Gastroesophageal sphincter (tissue), 4 donors: ENCODE measurements at regions not wholly inside any gene's neighbourhood (a gene's known extent, or its start where the extent isn't known, plus 50 kb on each side); places are given as distances from the start of the nearest gene placed in this dataset.

Experiments
- ATAC-seq: fragments of 150-250 bp; one replicate; pipeline ENCODE4 v1.9.1; 2016; ENCODE audit warnings: mild to moderate bottlenecking, moderate library complexity
- H3K27ac ChIP-seq, 4 donors: fragments of 200-600 bp; sonication (generic) in 3 of 4; 1 replicate in 3 of 4; 2 replicates in 1 of 4; pipeline ENCODE4 v1.5.1; 2016 to 2019
- H3K27me3 ChIP-seq: fragments of 200-600 bp; sonication (generic); one replicate; pipeline ENCODE4 v1.5.1; 2019
- H3K36me3 ChIP-seq, 2 donors: fragments of 200-600 bp; sonication (generic); one replicate each; pipeline ENCODE4 v1.5.1; 2019; ENCODE audit warnings: control low read depth in 1 of 2
- H3K4me1 ChIP-seq, 3 donors: fragments of 200-600 bp; sonication (generic); 1 replicate in 2 of 3; 2 replicates in 1 of 3; pipeline ENCODE4 v1.5.1; 2016 to 2019; ENCODE audit warnings: control low read depth in 2 of 3
- H3K4me3 ChIP-seq, 2 donors: fragments of 200-600 bp; sonication (generic); one replicate each; pipeline ENCODE4 v1.5.1; 2019; ENCODE audit warnings: mild to moderate bottlenecking in 1 of 2, moderate library complexity in 1 of 2
- H3K9me3 ChIP-seq, 3 donors: fragments of 200-600 bp; sonication (generic); one replicate each; pipeline ENCODE4 v1.5.1; 2017 to 2019; ENCODE audit warnings: control low read depth in 2 of 3
- EP300 ChIP-seq: sonication (generic); formaldehyde crosslinking; IDR thresholded peaks from one replicate; pipeline ENCODE4 v1.6.1; 2017; ENCODE audit warnings: antibody characterized with exemption, mild to moderate bottlenecking
- POLR2A ChIP-seq, 2 donors: fragments of 450-650 bp; IDR thresholded peaks; one replicate each; pipeline ENCODE4 v1.6.1; 2017; ENCODE audit warnings: antibody characterized with exemption in 2 of 2, mild to moderate bottlenecking in 2 of 2, moderate library complexity in 1 of 2
- POLR2AphosphoS5 ChIP-seq: sonication (generic); formaldehyde crosslinking; IDR thresholded peaks from one replicate; pipeline ENCODE4 v1.6.1; 2017; ENCODE audit warnings: antibody characterized with exemption
- WGBS, 2 donors: methylation state at CpG; one replicate each; pipeline ENCODE4 v1.1.5; 2018; ENCODE audit warnings: low coverage in 1 of 2; 5-methylcytosine and 5-hydroxymethylcytosine counted together
- TF ChIP-seq, protein P1 (sequence below), 4 experiments: fragments of 200-600 bp in 2 of 4; fragments of 450-650 bp in 2 of 4; sonication (generic) in 1 of 4; IDR thresholded peaks; one replicate each; pipeline ENCODE4 v1.5.1; 2017 to 2019; ENCODE audit warnings: antibody characterized with exemption in 4 of 4, mild to moderate bottlenecking in 2 of 4, moderate library complexity in 2 of 4

DNA sequence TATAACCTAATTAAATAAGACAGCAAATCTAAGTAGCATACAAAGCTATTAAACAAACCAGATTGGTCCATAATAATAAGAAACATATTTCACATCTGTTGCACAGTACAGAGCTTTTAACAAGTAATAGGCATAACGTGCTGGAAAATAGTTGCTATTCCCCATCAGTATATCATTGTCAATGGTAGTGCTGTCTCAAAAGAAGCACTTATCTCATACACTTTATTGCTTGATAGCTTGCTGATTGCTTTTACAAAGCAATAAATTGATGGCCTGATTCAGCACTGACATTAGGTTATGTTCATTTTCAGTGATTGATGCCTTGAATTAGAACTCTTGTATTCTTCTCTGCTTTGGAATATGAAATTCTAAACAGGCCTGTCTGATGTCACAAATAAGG lies 641.7 kb downstream of the CBLN2 start:
- 21 to 36% methylated on average over 1 of the region's 1 CpG for WGBS, 2 donors
- Histone ChIP-seq H3K27me3 (no peaks in the 10 kb centered on the region), H3K27ac (no peak overlapping the region), H3K36me3 (no peaks in the 10 kb centered on the region), H3K4me1 (no peaks in the 10 kb centered on the region), H3K4me3 (no peak overlapping the region), H3K9me3 (no peaks in the 10 kb centered on the region)
- ATAC-seq: no peak
- TF ChIP-seq EP300: no peak
- TF ChIP-seq, protein P1, sequence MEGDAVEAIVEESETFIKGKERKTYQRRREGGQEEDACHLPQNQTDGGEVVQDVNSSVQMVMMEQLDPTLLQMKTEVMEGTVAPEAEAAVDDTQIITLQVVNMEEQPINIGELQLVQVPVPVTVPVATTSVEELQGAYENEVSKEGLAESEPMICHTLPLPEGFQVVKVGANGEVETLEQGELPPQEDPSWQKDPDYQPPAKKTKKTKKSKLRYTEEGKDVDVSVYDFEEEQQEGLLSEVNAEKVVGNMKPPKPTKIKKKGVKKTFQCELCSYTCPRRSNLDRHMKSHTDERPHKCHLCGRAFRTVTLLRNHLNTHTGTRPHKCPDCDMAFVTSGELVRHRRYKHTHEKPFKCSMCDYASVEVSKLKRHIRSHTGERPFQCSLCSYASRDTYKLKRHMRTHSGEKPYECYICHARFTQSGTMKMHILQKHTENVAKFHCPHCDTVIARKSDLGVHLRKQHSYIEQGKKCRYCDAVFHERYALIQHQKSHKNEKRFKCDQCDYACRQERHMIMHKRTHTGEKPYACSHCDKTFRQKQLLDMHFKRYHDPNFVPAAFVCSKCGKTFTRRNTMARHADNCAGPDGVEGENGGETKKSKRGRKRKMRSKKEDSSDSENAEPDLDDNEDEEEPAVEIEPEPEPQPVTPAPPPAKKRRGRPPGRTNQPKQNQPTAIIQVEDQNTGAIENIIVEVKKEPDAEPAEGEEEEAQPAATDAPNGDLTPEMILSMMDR (IDR thresholded peaks at IDR 0.05): no peak
- no peak for TF ChIP-seq POLR2AphosphoS5
- TF ChIP-seq POLR2A (IDR thresholded peaks at IDR 0.05): no peak

DNA sequence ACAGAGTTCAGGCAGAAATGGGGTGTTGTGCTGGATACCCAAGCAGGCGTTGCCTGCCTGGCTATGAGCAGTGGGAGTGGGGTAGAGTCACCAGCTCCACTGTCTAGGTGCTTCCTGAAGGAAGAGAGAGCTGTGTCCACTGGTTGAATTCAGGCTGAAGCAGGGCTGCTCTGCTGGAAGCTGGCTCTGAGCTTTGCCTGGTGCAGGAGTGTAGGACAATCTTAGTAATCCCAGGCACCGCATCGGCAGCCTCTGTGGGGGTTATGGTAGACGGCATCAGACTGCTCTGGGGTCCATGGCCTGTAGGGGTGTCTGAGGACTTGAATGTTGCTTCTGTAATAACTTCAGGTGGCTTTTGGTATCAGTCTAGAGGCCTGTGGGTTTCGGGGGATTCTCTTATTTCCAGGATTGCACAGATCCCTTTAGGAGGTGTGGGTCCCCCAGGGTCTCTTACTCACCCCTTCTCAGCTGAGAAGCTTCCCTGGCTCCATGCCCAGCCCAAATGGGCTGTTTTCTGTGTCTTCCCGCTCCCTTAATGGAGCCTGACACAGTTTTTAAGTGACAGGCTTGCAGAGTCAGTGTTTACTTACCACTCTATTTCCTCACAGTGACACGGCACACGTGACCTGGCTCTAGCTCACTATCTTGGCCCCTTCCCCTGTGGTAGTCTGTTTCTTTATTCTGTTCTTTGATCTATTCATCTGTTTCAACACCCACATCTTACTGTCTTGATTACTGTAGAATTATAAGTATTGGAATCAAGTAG lies 644.3 kb downstream of the CBLN2 start:
- no peak for TF ChIP-seq POLR2AphosphoS5
- no peak for TF ChIP-seq POLR2A (IDR thresholded peaks at IDR 0.05)
- TF ChIP-seq, protein P1 (IDR thresholded peaks at IDR 0.05): no peak
- TF ChIP-seq EP300: no peak
- Histone ChIP-seq H3K4me3 (no peak overlapping the region), H3K9me3 (no peaks in the 10 kb centered on the region), H3K4me1 (no peaks in the 10 kb centered on the region), H3K27ac (no peak overlapping the region), H3K36me3 (no peaks in the 10 kb centered on the region), H3K27me3 (no peaks in the 10 kb centered on the region)
- no peak for ATAC-seq
- 39 to 48% methylated on average over 3 to 5 of the region's 8 CpGs for WGBS, 2 donors

DNA sequence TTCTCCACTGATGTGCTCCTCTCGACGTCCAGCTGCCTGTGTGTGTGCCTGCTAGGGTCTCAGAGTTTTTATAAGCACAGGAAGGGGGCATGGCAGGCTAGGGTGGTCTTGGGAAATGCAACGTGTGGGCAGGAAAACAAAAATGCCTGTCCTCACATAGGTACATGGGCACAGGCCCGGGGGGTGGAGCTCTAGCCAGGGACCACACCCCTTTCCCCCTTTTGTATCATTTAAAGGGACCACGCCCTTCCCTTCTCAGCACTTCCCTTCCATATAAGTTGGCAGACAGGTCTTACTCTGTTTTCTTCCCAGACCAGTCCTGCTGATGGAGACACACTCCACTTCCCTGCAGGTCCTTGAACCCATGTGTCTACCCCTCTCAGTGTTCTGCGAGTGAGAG lies 645.0 kb downstream of the CBLN2 start:
- WGBS, 2 donors: 53% methylated on average over 3 of the region's 6 CpGs; no CpG with 5 or more reads in 1 of the 2 donors
- no peak for ATAC-seq
- no peak overlapping the region for H3K27ac ChIP-seq
- H3K4me1 ChIP-seq: no peaks in the 10 kb centered on the region
- H3K9me3 ChIP-seq: no peaks in the 10 kb centered on the region
- no peaks in the 10 kb centered on the region for H3K36me3 ChIP-seq
- H3K4me3 ChIP-seq: no peak overlapping the region
- TF ChIP-seq POLR2A (IDR thresholded peaks at IDR 0.05) (no peak), POLR2AphosphoS5 (no peak), EP300 (no peak)
- TF ChIP-seq, protein P1 (IDR thresholded peaks at IDR 0.05): no peak
- H3K27me3 ChIP-seq: no peaks in the 10 kb centered on the region

- ATAC-seq: no peak
- no peak for TF ChIP-seq EP300
- TF ChIP-seq, protein P1 (IDR thresholded peaks at IDR 0.05): no peak
- TF ChIP-seq POLR2AphosphoS5: no peak
- no peak for TF ChIP-seq POLR2A (IDR thresholded peaks at IDR 0.05)
- WGBS, 2 donors: 83 to 91% methylated on average over 1 of the region's 1 CpG
- Histone ChIP-seq H3K36me3 (no peaks in the 10 kb centered on the region), H3K4me3 (no peak overlapping the region), H3K9me3 (no peaks in the 10 kb centered on the region), H3K27me3 (no peaks in the 10 kb centered on the region), H3K27ac (no peak overlapping the region), H3K4me1 (no peaks in the 10 kb centered on the region)
Measured at GRCh38 chr18:71887509-71887908, 656.6 kb downstream of the CBLN2 start.

DNA sequence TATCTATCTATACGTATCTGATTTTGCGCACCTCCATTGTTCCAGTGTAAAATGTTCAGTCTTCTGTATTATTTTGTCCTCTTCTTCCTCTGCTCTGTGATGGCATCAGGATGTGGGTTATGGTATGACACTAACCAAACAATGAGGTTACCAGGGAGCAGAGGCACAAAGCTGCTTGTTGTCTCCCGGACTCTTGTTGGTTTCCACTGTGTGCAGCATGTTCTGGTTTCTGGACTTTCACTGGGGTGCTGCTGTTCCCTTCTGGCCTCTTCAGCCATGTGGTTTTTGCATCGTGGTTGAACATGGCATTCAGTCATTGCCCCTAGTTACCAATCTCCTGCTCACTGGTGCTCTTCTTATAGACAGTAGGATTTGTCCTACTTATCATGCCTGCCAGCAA lies 665.9 kb downstream of the CBLN2 start:
- H3K27me3 ChIP-seq: no peaks in the 10 kb centered on the region
- WGBS, 2 donors: 67 to 78% methylated on average over 4 of the region's 4 CpGs
- TF ChIP-seq POLR2A (IDR thresholded peaks at IDR 0.05) (no peak), POLR2AphosphoS5 (no peak), EP300 (no peak)
- TF ChIP-seq, protein P1 (IDR thresholded peaks at IDR 0.05): no peak
- H3K27ac ChIP-seq: no peak overlapping the region
- H3K9me3 ChIP-seq: no peaks in the 10 kb centered on the region
- ATAC-seq: no peak
- H3K36me3 ChIP-seq: no peaks in the 10 kb centered on the region
- H3K4me1 ChIP-seq: no peaks in the 10 kb centered on the region
- no peak overlapping the region for H3K4me3 ChIP-seq
